SK-N-SH treated with all-trans-retinoic acid at 6 μM for 48 hours (cell line): ENCODE measurements at regions not wholly inside any gene's neighbourhood (a gene's known extent, or its start where the extent isn't known, plus 50 kb on each side); places are given as distances from the start of the nearest gene placed in this dataset.

Experiments used
- ATAC-seq: fragments of 200-7000 bp; cut with Tn5 transposase; 3 replicates; pipeline ENCODE4 v1.9.1; 2020; ENCODE audit warnings: mild to moderate bottlenecking, moderate library complexity
- ARNTL ChIP-seq: fragments of 450-650 bp; formaldehyde crosslinking; IDR thresholded peaks from 2 replicates; pipeline ENCODE4 v1.5.0; 2020; ENCODE audit warnings: low read depth, mild to moderate bottlenecking, moderate library complexity, borderline replicate concordance
- BACH2 ChIP-seq: fragments of 250-450 bp; sonication (Bioruptor Pico); IDR thresholded peaks from 2 replicates; pipeline ENCODE4 v1.9.0; 2021; ENCODE audit warnings: mild to moderate bottlenecking, borderline replicate concordance
- CSDC2 ChIP-seq: fragments of 250-450 bp; sonication (Bioruptor Pico); IDR thresholded peaks from 2 replicates; pipeline ENCODE4 v1.5.0; 2020; ENCODE audit warnings: mild to moderate bottlenecking, moderate library complexity
- CSRNP3 ChIP-seq: fragments of 250-450 bp; sonication (Bioruptor Pico); IDR thresholded peaks from 2 replicates; pipeline ENCODE4 v1.5.1; 2021; ENCODE audit warnings: mild to moderate bottlenecking, moderate library complexity
- ESRRG ChIP-seq: fragments of 250-450 bp; sonication (Bioruptor Pico); IDR thresholded peaks from 2 replicates; pipeline ENCODE4 v1.6.1; 2021; ENCODE audit warnings: mild to moderate bottlenecking
- GLIS3 ChIP-seq: fragments of 250-450 bp; sonication (Bioruptor Pico); IDR thresholded peaks from 2 replicates; pipeline ENCODE4 v1.5.0; 2020; ENCODE audit warnings: mild to moderate bottlenecking, moderate library complexity
- ISL1 ChIP-seq: fragments of 250-450 bp; sonication (Bioruptor Pico); IDR thresholded peaks from 2 replicates; pipeline ENCODE4 v2.1.2; 2022; ENCODE audit warnings: mild to moderate bottlenecking, moderate library complexity
- OSR1 ChIP-seq: fragments of 250-450 bp; sonication (Bioruptor Pico); IDR thresholded peaks from 2 replicates; pipeline ENCODE4 v1.8.0; 2022; ENCODE audit warnings: moderate library complexity, mild to moderate bottlenecking, inconsistent platforms
- TOX ChIP-seq: fragments of 250-450 bp; sonication (Bioruptor Pico); IDR thresholded peaks from 2 replicates; pipeline ENCODE4 v1.8.0; 2021; ENCODE audit warnings: mild to moderate bottlenecking, moderate library complexity, borderline replicate concordance
- ZFP3 ChIP-seq: fragments of 250-450 bp; sonication (Bioruptor Pico); IDR thresholded peaks from 2 replicates; pipeline ENCODE4 v1.5.0; 2020; ENCODE audit warnings: mild to moderate bottlenecking, moderate library complexity
- TF ChIP-seq, protein P1 (sequence below): fragments of 250-450 bp; sonication (Bioruptor Pico); IDR thresholded peaks from 2 replicates; pipeline ENCODE4 v1.8.0; 2020; ENCODE audit warnings: mild to moderate bottlenecking, moderate library complexity, borderline replicate concordance
- TF ChIP-seq, protein P2 (sequence below): fragments of 250-450 bp; sonication (Bioruptor Pico); IDR thresholded peaks from 2 replicates; pipeline ENCODE4 v1.5.0; 2020; ENCODE audit warnings: mild to moderate bottlenecking, moderate library complexity

- ATAC-seq, result no peak
Measured at GRCh38 chr4:181536811-181537434, 706.3 kb upstream of the TENM3 start.

DNA sequence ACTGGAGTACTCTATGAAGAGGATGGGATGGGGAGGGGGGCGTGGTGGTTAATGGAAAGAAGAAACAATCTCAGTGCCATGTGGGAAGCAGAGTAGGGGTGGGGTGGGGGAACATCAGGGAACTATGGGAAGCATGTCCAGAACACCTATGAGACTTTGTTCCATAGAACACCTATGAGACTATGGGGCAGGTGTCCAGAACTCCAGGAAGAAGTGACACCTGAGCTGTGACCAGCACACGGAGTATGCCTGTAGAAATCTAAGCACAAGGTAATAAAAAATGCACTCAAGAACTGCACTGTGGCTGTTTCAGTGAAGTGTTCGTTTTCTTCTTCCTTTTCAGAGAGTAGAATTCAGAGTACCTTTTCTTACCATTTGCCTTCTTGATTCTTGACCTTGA, 704.8 kb upstream of the TENM3 start:
- no peak for ATAC-seq
- TF ChIP-seq TOX (CRISPR knock-in tag), result no peak

More at GRCh38 chr4:181536811-181537434, 706.3 kb upstream of the TENM3 start:
- 0 out of 2 replicates have a peak, but pooled peaks have one; percentile 17 for TF ChIP-seq ISL1
- TF ChIP-seq, protein P1, sequence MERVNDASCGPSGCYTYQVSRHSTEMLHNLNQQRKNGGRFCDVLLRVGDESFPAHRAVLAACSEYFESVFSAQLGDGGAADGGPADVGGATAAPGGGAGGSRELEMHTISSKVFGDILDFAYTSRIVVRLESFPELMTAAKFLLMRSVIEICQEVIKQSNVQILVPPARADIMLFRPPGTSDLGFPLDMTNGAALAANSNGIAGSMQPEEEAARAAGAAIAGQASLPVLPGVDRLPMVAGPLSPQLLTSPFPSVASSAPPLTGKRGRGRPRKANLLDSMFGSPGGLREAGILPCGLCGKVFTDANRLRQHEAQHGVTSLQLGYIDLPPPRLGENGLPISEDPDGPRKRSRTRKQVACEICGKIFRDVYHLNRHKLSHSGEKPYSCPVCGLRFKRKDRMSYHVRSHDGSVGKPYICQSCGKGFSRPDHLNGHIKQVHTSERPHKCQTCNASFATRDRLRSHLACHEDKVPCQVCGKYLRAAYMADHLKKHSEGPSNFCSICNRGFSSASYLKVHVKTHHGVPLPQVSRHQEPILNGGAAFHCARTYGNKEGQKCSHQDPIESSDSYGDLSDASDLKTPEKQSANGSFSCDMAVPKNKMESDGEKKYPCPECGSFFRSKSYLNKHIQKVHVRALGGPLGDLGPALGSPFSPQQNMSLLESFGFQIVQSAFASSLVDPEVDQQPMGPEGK (CRISPR knock-in tag), result no peak

GRCh38 chr4:181541396-181541795, 701.8 kb upstream of the TENM3 start:
- ATAC-seq, result no peak
- TF ChIP-seq, protein P1 (CRISPR knock-in tag), result no peak
- TF ChIP-seq ARNTL (CRISPR knock-in tag) (no peak), ESRRG (CRISPR knock-in tag) (no peak), ZFP3 (CRISPR knock-in tag) (no peak), OSR1 (CRISPR knock-in tag) (no peak), CSRNP3 (CRISPR knock-in tag) (no peak), TOX (CRISPR knock-in tag) (no peak), CSDC2 (CRISPR knock-in tag) (no peak), GLIS3 (CRISPR knock-in tag) (no peak)

DNA sequence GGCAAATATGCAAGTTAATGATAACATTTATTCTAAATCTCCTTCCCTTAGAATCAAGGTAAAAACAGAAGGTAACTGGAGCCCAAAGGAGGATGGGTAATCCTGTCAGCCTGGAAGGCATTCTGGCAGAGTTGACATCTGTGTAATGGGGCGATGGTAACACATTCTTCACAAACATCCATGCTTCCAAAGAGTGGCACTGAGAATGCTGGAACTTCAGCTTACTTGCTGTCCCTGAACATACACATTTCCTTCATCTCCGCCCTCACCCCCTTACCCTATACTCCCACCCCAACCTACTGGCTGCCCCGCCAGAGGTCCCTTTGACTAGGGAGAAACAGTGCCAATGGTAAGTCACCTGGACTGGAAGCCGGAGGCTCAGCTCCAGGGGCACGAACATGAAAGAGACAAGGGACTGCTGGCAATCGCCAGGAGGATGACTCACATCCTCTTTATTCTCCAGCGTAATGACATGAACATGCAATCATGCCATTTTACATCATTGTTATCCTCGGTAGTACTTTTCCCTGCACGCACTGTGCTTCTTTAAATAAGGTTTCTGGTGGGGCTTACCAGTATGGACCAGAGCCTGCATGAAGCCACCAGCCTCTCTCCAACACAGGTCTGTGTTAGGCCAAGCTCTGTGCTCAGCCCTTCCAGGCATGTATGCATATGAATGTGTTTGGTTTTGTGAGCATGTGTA, 694.2 kb upstream of the TENM3 start:
- TF ChIP-seq ARNTL (CRISPR knock-in tag) (no peak), BACH2 (CRISPR knock-in tag) (no peak), ZFP3 (CRISPR knock-in tag) (peak; percentile 69; the same call in 1 of the 2 replicates)
- TF ChIP-seq, protein P2, sequence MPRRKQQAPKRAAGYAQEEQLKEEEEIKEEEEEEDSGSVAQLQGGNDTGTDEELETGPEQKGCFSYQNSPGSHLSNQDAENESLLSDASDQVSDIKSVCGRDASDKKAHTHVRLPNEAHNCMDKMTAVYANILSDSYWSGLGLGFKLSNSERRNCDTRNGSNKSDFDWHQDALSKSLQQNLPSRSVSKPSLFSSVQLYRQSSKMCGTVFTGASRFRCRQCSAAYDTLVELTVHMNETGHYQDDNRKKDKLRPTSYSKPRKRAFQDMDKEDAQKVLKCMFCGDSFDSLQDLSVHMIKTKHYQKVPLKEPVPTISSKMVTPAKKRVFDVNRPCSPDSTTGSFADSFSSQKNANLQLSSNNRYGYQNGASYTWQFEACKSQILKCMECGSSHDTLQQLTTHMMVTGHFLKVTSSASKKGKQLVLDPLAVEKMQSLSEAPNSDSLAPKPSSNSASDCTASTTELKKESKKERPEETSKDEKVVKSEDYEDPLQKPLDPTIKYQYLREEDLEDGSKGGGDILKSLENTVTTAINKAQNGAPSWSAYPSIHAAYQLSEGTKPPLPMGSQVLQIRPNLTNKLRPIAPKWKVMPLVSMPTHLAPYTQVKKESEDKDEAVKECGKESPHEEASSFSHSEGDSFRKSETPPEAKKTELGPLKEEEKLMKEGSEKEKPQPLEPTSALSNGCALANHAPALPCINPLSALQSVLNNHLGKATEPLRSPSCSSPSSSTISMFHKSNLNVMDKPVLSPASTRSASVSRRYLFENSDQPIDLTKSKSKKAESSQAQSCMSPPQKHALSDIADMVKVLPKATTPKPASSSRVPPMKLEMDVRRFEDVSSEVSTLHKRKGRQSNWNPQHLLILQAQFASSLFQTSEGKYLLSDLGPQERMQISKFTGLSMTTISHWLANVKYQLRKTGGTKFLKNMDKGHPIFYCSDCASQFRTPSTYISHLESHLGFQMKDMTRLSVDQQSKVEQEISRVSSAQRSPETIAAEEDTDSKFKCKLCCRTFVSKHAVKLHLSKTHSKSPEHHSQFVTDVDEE (CRISPR knock-in tag), result no peak
- TF ChIP-seq, protein P1 (CRISPR knock-in tag), result no peak
- ATAC-seq, result peak; percentile 98
